Astrocyte of the spinal cord (primary cell): ENCODE measurements at regions not wholly inside any gene's neighbourhood (a gene's known extent, or its start where the extent isn't known, plus 50 kb on each side); places are given as distances from the start of the nearest gene placed in this dataset.

Experiments
- DNase-seq: peaks from one replicate; pipeline ENCODE4 v3.0.0; 2011; ENCODE audit warnings: low read depth, low spot score
- H3K4me3 ChIP-seq: 2 replicates; pipeline ENCODE4 v1.5.1; 2011; ENCODE audit warnings: low read depth, mild to moderate bottlenecking, low read length, moderate library complexity
- CTCF ChIP-seq: IDR thresholded peaks from 2 replicates; pipeline ENCODE4 v1.5.1; 2012; ENCODE audit warnings: low read depth, mild to moderate bottlenecking, low read length, inconsistent platforms
- in situ Hi-C: cut with HindIII; loops from 2 replicates; pipeline ENCODE4 v1.10.0; 2017; ENCODE audit warnings: low sequenced_read_pairs

GRCh38 chr13:48151363-48152161 lies 56.7 kb upstream of the MED4 start:
- no peak for TF ChIP-seq CTCF
- no peak overlapping the region for H3K4me3 ChIP-seq
- in situ Hi-C loops, result no loop called here
- no peak for DNase-seq

GRCh38 chr13:48148454-48148853 lies 53.5 kb upstream of the MED4 start:
- TF ChIP-seq CTCF, result no peak
- in situ Hi-C loops, result no loop called here
- DNase-seq, result no peak
- H3K4me3 ChIP-seq, result no peak overlapping the region

GRCh38 chr13:48146636-48147035 lies 51.7 kb upstream of the MED4 start:
- in situ Hi-C loops, result no loop called here
- no peak for DNase-seq
- no peak for TF ChIP-seq CTCF
- H3K4me3 ChIP-seq, result no peak overlapping the region

- in situ Hi-C loops, result no loop called here
- no peak overlapping the region for H3K4me3 ChIP-seq
- DNase-seq, result no peak
- no peak for TF ChIP-seq CTCF
These were observed 51.2 kb upstream of the MED4 start for GRCh38 chr13:48146122-48146521.
